Left lung (tissue), 4 donors: ENCODE measurements at regions not wholly inside any gene's neighbourhood (a gene's known extent, or its start where the extent isn't known, plus 50 kb on each side); places are given as distances from the start of the nearest gene placed in this dataset.

Experiments
- ATAC-seq: fragments of 200-7000 bp; cut with Tn5 transposase; one replicate; pipeline ENCODE4 v1.9.1; 2020; ENCODE audit warnings: moderate library complexity
- DNase-seq, 4 donors: peaks; one replicate each; pipeline ENCODE4 v3.0.0-alpha.2; 2013 to 2020
- H3K27ac ChIP-seq, 2 donors: fragments of 200-600 bp; sonication (generic) in 1 of 2; one replicate each; pipeline versions ENCODE4 v1.5.0 to v1.8.0; 2020 to 2021
- H3K27me3 ChIP-seq, 2 donors: fragments of 200-600 bp; sonication (generic) in 1 of 2; one replicate each; pipeline versions ENCODE4 v1.5.0 to v1.8.0; 2020 to 2021
- H3K36me3 ChIP-seq, 2 donors: fragments of 200-600 bp; sonication (generic) in 1 of 2; one replicate each; pipeline versions ENCODE4 v1.5.0 to v1.8.0; 2020 to 2021
- H3K4me1 ChIP-seq, 2 donors: fragments of 200-600 bp; one replicate each; pipeline ENCODE4 v1.8.0; 2021
- H3K4me3 ChIP-seq, 2 donors: fragments of 200-600 bp; sonication (generic) in 1 of 2; one replicate each; pipeline versions ENCODE4 v1.5.0 to v1.8.0; 2020 to 2021; ENCODE audit warnings: mild to moderate bottlenecking in 1 of 2
- H3K9me3 ChIP-seq, 2 donors: fragments of 200-600 bp; sonication (generic) in 1 of 2; one replicate each; pipeline versions ENCODE4 v1.5.0 to v1.8.0; 2020 to 2021
- intact Hi-C, 2 donors: fragments of 100-400 bp; cut with DNase I; formaldehyde crosslinking; loops; one replicate each; pipeline versions ENCODE4 v1.11.2 to v1.14.2; 2022
- TF ChIP-seq, protein P1 (sequence below), 2 donors: fragments of 200-600 bp; sonication (generic) in 1 of 2; IDR thresholded peaks; one replicate each; pipeline versions ENCODE4 v1.5.0 to v1.8.0; 2021; ENCODE audit warnings: antibody characterized with exemption in 2 of 2
- donor health status: DM: no; HTN: yes; CAD: no.
- donor health status: DM: no; HTN: no; CAD: no.

DNA sequence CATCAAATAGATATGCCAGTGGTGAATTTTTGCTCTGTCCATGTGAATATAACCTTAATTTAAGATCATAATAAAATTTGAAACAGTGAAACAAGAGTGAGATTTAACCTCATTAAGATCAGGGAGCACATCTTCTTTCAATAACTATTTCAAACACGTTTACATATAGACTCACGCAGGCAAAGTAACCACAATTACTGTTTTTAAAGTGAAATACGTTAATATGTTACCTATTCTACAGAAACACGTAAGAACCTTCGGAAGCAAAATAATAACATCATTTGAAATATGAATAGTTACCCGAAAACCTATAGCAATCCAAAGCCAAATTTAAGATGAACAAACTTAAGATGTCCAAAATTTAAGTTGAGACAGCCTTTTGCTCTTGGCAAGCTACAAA lies 136.2 kb upstream of the ZC3H12C start:
- DNase-seq (no peak), ATAC-seq (no peak)
- H3K4me1 ChIP-seq, result no peaks in the 10 kb centered on the region
- H3K36me3 ChIP-seq, result no peaks in the 10 kb centered on the region
- no peak overlapping the region for H3K27ac ChIP-seq
- no peaks in the 10 kb centered on the region for H3K9me3 ChIP-seq
- no peak overlapping the region for H3K4me3 ChIP-seq
- H3K27me3 ChIP-seq, result no peaks in the 10 kb centered on the region
- intact Hi-C loops, result no loop called here
- TF ChIP-seq, protein P1, sequence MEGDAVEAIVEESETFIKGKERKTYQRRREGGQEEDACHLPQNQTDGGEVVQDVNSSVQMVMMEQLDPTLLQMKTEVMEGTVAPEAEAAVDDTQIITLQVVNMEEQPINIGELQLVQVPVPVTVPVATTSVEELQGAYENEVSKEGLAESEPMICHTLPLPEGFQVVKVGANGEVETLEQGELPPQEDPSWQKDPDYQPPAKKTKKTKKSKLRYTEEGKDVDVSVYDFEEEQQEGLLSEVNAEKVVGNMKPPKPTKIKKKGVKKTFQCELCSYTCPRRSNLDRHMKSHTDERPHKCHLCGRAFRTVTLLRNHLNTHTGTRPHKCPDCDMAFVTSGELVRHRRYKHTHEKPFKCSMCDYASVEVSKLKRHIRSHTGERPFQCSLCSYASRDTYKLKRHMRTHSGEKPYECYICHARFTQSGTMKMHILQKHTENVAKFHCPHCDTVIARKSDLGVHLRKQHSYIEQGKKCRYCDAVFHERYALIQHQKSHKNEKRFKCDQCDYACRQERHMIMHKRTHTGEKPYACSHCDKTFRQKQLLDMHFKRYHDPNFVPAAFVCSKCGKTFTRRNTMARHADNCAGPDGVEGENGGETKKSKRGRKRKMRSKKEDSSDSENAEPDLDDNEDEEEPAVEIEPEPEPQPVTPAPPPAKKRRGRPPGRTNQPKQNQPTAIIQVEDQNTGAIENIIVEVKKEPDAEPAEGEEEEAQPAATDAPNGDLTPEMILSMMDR (IDR thresholded peaks at IDR 0.05), result no peak

GRCh38 chr11:109957601-109958000 lies 135.6 kb upstream of the ZC3H12C start:
- H3K9me3 ChIP-seq, result no peaks in the 10 kb centered on the region
- DNase-seq, result no peak
- H3K27ac ChIP-seq, result no peak overlapping the region
- TF ChIP-seq, protein P1 (IDR thresholded peaks at IDR 0.05), result no peak
- intact Hi-C loops, result no loop called here
- H3K36me3 ChIP-seq, result no peaks in the 10 kb centered on the region
- no peaks in the 10 kb centered on the region for H3K27me3 ChIP-seq
- no peak overlapping the region for H3K4me3 ChIP-seq
- H3K4me1 ChIP-seq, result no peaks in the 10 kb centered on the region
- no peak for ATAC-seq

DNA sequence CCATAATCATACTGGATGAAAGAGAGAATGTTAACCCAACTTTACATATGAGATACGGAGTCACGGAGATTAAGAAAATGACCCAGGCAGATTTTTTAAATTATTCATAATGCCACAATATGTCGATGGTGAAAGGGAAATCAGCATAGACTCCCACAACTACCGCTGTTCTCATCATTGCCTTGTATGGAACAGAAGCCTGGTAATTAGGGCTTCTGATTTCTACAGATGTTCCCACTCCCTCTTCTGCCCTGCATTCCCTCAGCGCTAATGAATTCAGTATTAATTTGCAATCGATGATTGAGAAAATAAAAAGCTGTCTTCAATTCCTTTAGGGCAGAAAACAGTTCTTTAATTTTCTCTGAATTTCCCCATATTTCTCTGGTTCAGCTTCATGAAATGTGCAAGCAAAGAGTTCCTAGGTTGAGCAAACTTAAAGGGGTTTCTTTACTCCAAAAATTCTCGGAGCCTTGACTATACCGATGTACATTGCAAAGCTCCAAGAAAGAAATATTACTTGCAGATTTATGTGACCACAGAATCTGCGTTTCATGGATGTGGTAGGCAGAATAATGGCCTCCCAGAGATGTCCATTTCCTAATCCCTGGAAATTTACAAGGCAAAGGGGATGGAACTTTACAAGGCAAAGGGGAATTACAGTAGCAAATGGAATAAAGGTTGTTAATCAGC lies 134.9 kb upstream of the ZC3H12C start:
- TF ChIP-seq, protein P1 (IDR thresholded peaks at IDR 0.05), result no peak
- H3K36me3 ChIP-seq, result no peaks in the 10 kb centered on the region
- intact Hi-C loops, result no loop called here
- H3K27ac ChIP-seq, result no peak overlapping the region
- H3K9me3 ChIP-seq, result no peaks in the 10 kb centered on the region
- DNase-seq (no peak), ATAC-seq (no peak)
- no peaks in the 10 kb centered on the region for H3K4me1 ChIP-seq
- H3K4me3 ChIP-seq, result no peak overlapping the region
- H3K27me3 ChIP-seq, result no peaks in the 10 kb centered on the region

DNA sequence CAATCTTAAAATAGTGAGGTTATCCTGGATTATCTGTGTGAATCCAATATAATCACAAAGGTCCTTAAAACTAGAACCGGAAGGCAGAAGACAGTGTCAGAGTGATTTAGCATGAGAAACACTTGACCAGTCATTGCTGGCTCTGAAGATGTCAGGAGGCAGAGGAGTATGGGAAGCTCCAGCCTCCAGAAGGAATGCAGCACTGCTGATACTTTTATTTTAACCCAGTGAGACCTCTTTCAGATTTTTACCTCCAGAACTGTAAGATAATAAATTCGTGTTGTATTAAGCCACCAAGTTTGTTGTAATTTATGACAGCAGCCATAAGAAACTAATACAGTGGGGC lies 134.4 kb upstream of the ZC3H12C start:
- no peak for ATAC-seq
- intact Hi-C loops, result no loop called here
- DNase-seq, result no peak
- no peaks in the 10 kb centered on the region for H3K9me3 ChIP-seq
- no peaks in the 10 kb centered on the region for H3K4me1 ChIP-seq
- no peak overlapping the region for H3K4me3 ChIP-seq
- no peaks in the 10 kb centered on the region for H3K36me3 ChIP-seq
- no peaks in the 10 kb centered on the region for H3K27me3 ChIP-seq
- no peak overlapping the region for H3K27ac ChIP-seq
- TF ChIP-seq, protein P1 (IDR thresholded peaks at IDR 0.05), result no peak

DNA sequence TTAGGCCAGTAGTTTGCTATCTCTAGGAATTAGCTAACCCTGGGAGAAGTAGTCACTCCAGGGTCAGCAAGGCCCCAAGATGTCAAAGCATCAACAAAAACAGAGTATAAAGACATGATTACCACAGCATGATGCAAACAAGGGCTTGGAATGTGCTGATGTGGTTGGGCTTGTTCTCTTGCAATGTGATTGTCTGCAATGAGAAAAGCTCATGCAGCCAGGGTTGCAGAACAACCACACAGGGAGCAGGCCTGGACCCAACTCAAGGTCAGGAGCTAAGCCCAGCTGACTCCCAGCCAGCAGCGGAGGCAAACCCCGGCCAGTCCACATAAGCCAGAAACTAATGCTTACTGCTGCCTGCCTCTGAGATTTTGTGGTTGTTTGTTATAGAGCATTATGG lies 132.4 kb upstream of the ZC3H12C start:
- H3K36me3 ChIP-seq, result no peaks in the 10 kb centered on the region
- intact Hi-C loops, result no loop called here
- no peaks in the 10 kb centered on the region for H3K27me3 ChIP-seq
- H3K4me3 ChIP-seq, result no peak overlapping the region
- peak; percentile 82 for ATAC-seq
- peak in 3 of 4 donors; percentile 43 to 65 (median 44) for DNase-seq
- H3K4me1 ChIP-seq, result no peaks in the 10 kb centered on the region
- TF ChIP-seq, protein P1 (IDR thresholded peaks at IDR 0.05), result no peak
- no peaks in the 10 kb centered on the region for H3K9me3 ChIP-seq
- H3K27ac ChIP-seq, result no peak overlapping the region
